ENCODE measurements at regions not wholly inside any gene's neighbourhood (a gene's known extent, or its start where the extent isn't known, plus 50 kb on each side); places are given as distances from the start of the nearest gene placed in this dataset.

GRCh38 chr3:147903026-147903425, 493.9 kb downstream of the ZIC1 start:
- Histone ChIP-seq H3K27me3 (ENCODE audit: control insufficient read depth, insufficient read depth, low read length, poor library complexity, severe bottlenecking) (no peaks in the 10 kb centered on the region), H3K4me3 (ENCODE audit: low read length) (no peak overlapping the region), H3K9ac (ENCODE audit: extremely low read depth, low read length, poor library complexity, severe bottlenecking) (no peak overlapping the region), H3K27ac (ENCODE audit: low read depth, low read length) (peak overlapping the region; percentile 36), H3K9me3 (ENCODE audit: control insufficient read depth, low read length) (peaks cover 13% of the 10 kb centered on the region), H3K4me1 (ENCODE audit: control insufficient read depth, insufficient read depth, low read length) (no peaks in the 10 kb centered on the region), H3K36me3 (ENCODE audit: control insufficient read depth, insufficient read depth, low read length) (no peaks in the 10 kb centered on the region)
- peak; percentile 55 for DNase-seq
- H3K27ac Mint-ChIP-seq = peak overlapping the region; percentile 14
- 57% methylated on average over 4 of the region's 4 CpGs; no CpG with 5 or more reads in 1 of the 2 experiments for WGBS, 2 experiments (ENCODE audit: insufficient coverage in 1 of 2, insufficient read length in 1 of 2)
- H3K4me1 Mint-ChIP-seq = peaks cover 6% of the 10 kb centered on the region
- peaks cover 8% of the 10 kb centered on the region for H3K9me3 Mint-ChIP-seq
- H3K36me3 Mint-ChIP-seq (ENCODE audit: low read depth) = no peaks in the 10 kb centered on the region
- no peak overlapping the region for H3K4me3 Mint-ChIP-seq
- peak; percentile 23 for TF ChIP-seq CTCF (conservative IDR thresholded peaks at IDR 0.05)
- H3K27me3 Mint-ChIP-seq (ENCODE audit: insufficient read depth) = no peaks in the 10 kb centered on the region

DNA sequence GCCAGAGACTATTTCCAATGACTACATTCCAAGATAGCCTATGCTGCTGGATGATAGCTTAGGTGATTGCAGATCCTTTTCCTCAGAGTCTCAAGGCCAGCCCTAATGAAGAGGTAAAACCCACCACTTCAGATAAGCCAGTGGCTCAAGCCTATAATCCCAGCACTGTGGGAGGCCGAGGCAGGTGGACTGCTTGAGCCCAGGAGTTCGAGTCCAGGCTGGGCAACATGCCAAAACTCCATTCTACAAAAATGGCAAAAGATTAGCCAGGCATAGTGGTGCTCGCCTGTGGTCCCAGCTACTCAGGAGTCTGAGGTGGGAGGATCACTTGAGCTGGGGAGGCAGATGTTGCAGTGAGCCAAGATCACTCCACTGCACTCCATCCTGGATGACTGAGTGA, 495.3 kb downstream of the ZIC1 start:
- no peak overlapping the region for H3K9ac ChIP-seq (ENCODE audit: extremely low read depth, low read length, poor library complexity, severe bottlenecking)
- Mint-ChIP-seq H3K4me3 (no peak overlapping the region), H3K36me3 (ENCODE audit: low read depth) (no peaks in the 10 kb centered on the region), H3K27me3 (ENCODE audit: insufficient read depth) (no peaks in the 10 kb centered on the region), H3K27ac (no peak overlapping the region), H3K4me1 (peaks cover 6% of the 10 kb centered on the region), H3K9me3 (peaks cover 8% of the 10 kb centered on the region)
- H3K4me3 ChIP-seq (ENCODE audit: low read length) = no peak overlapping the region
- TF ChIP-seq CTCF (conservative IDR thresholded peaks at IDR 0.05) = no peak
- no peaks in the 10 kb centered on the region for H3K27me3 ChIP-seq (ENCODE audit: control insufficient read depth, insufficient read depth, low read length, poor library complexity, severe bottlenecking)
- H3K27ac ChIP-seq (ENCODE audit: low read depth, low read length) = no peak overlapping the region
- no peaks in the 10 kb centered on the region for H3K36me3 ChIP-seq (ENCODE audit: control insufficient read depth, insufficient read depth, low read length)
- peaks cover 13% of the 10 kb centered on the region for H3K9me3 ChIP-seq (ENCODE audit: control insufficient read depth, low read length)
- DNase-seq = no peak
- 64 to 81% methylated on average over 3 of the region's 3 CpGs for WGBS, 2 experiments (ENCODE audit: insufficient coverage in 1 of 2, insufficient read length in 1 of 2)
- no peaks in the 10 kb centered on the region for H3K4me1 ChIP-seq (ENCODE audit: control insufficient read depth, insufficient read depth, low read length)

- H3K4me3 ChIP-seq (ENCODE audit: low read length) = no peak overlapping the region
- Mint-ChIP-seq H3K4me1 (peaks cover 6% of the 10 kb centered on the region), H3K4me3 (no peak overlapping the region), H3K9me3 (peaks cover 2% of the 10 kb centered on the region), H3K27me3 (ENCODE audit: insufficient read depth) (no peaks in the 10 kb centered on the region), H3K36me3 (ENCODE audit: low read depth) (no peaks in the 10 kb centered on the region), H3K27ac (no peak overlapping the region)
- 64 to 79% methylated on average over 2 of the region's 2 CpGs for WGBS, 2 experiments (ENCODE audit: insufficient coverage in 1 of 2, insufficient read length in 1 of 2)
- no peak overlapping the region for H3K9ac ChIP-seq (ENCODE audit: extremely low read depth, low read length, poor library complexity, severe bottlenecking)
- no peak for DNase-seq
- TF ChIP-seq CTCF (conservative IDR thresholded peaks at IDR 0.05) = no peak
- no peaks in the 10 kb centered on the region for H3K4me1 ChIP-seq (ENCODE audit: control insufficient read depth, insufficient read depth, low read length)
- H3K9me3 ChIP-seq (ENCODE audit: control insufficient read depth, low read length) = peaks cover 4% of the 10 kb centered on the region
- H3K36me3 ChIP-seq (ENCODE audit: control insufficient read depth, insufficient read depth, low read length) = no peaks in the 10 kb centered on the region
- H3K27me3 ChIP-seq (ENCODE audit: control insufficient read depth, insufficient read depth, low read length, poor library complexity, severe bottlenecking) = no peaks in the 10 kb centered on the region
- no peak overlapping the region for H3K27ac ChIP-seq (ENCODE audit: low read depth, low read length)
These were observed 497.1 kb downstream of the ZIC1 start for GRCh38 chr3:147906285-147906684.
